GM18519 (cell line): ENCODE measurements at regions not wholly inside any gene's neighbourhood (a gene's known extent, or its start where the extent isn't known, plus 50 kb on each side); places are given as distances from the start of the nearest gene placed in this dataset.

Source experiments
- ATAC-seq: cut with Tn5 transposase; IDR thresholded peaks from one replicate; pipeline ENCODE4 v1.9.1; 2021; ENCODE audit warnings: mild to moderate bottlenecking, moderate library complexity; ENCODE audit not compliant: unreplicated experiment, low FRiP score

GRCh38 chr5:133749331-133749985 is 137.1 kb upstream of the FSTL4 start:
- no peak for ATAC-seq

GRCh38 chr5:133746834-133747233 is 134.5 kb upstream of the FSTL4 start:
- no peak for ATAC-seq

- ATAC-seq: no peak
These were observed 132.6 kb upstream of the FSTL4 start for GRCh38 chr5:133744960-133745308.

- no peak for ATAC-seq
These were observed 132.0 kb upstream of the FSTL4 start for GRCh38 chr5:133744051-133744959.

GRCh38 chr5:133742431-133742988 is 130.2 kb upstream of the FSTL4 start:
- no peak for ATAC-seq

GRCh38 chr5:133741818-133742355 is 129.5 kb upstream of the FSTL4 start:
- ATAC-seq: no peak

GRCh38 chr5:133741396-133741795 is 129.1 kb upstream of the FSTL4 start:
- no peak for ATAC-seq

- no peak for ATAC-seq
These were observed 126.9 kb upstream of the FSTL4 start for GRCh38 chr5:133739181-133739780.

GRCh38 chr5:133738271-133738670 is 125.9 kb upstream of the FSTL4 start:
- no peak for ATAC-seq

- no peak for ATAC-seq
These were observed 124.2 kb upstream of the FSTL4 start for GRCh38 chr5:133736512-133736911.

GRCh38 chr5:133735346-133735745 is 123.0 kb upstream of the FSTL4 start:
- ATAC-seq: no peak

GRCh38 chr5:133734916-133735315 is 122.6 kb upstream of the FSTL4 start:
- ATAC-seq: no peak

- no peak for ATAC-seq
These were observed 120.2 kb upstream of the FSTL4 start for GRCh38 chr5:133732536-133732935.

- ATAC-seq: no peak
These were observed 119.6 kb upstream of the FSTL4 start for GRCh38 chr5:133731951-133732350.

GRCh38 chr5:133730866-133731265 is 118.5 kb upstream of the FSTL4 start:
- no peak for ATAC-seq

- no peak for ATAC-seq
These were observed 118.0 kb upstream of the FSTL4 start for GRCh38 chr5:133730346-133730745.

GRCh38 chr5:133729800-133730199 is 117.5 kb upstream of the FSTL4 start:
- ATAC-seq: no peak

GRCh38 chr5:133728475-133728874 is 116.1 kb upstream of the FSTL4 start:
- ATAC-seq: no peak

- ATAC-seq: no peak
These were observed 115.3 kb upstream of the FSTL4 start for GRCh38 chr5:133727636-133728035.

GRCh38 chr5:133723651-133724366 is 111.5 kb upstream of the FSTL4 start:
- no peak for ATAC-seq
